ENCODE measurements at regions not wholly inside any gene's neighbourhood (a gene's known extent, or its start where the extent isn't known, plus 50 kb on each side); places are given as distances from the start of the nearest gene placed in this dataset.
A peak's percentile ranks its signal among the peaks of the same experiment; 100 is the strongest.

DNA sequence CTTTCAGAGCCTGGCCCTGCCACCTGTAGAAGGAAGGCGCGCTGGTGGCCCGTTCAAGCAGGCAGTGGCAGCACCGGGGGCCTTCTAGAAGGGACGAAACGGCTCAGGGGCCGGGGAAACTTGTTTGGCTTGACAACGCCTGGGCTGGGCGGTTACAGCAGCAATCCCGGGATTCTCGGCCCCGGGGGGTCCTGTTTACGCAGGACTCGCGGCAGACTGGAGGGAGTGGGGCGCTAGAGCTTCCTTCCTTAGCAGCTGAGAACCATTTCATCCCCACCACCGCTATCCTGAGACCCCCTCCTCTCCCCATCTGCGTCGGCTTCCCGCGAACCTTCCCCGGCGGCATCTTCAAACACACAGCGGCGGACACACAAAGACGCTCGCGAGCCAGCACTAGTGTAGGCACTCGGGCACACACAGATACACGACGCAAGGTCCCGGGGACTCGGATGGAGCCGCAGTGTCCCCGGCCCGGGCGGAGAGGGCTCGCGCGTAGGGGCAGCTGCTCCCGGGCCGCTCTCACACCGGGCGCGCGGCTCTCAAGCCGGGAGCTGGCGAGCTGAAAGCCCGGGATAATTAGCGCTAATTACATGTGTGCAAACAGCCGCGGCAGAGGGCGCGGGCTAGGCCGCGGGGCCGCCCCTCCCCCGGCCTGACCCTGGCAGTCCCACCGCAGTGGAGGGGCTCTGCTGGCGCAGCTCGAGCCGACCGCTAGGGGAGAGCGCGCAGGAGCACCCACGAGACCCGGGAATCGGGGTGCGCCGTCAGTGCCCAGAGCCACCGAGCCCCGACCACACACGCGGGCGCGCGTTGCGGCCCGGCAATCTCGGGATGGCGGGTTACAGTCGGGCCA lies 271.4 kb downstream of the FOXD2 start:
- DNase-seq: peak; percentile 13

DNA sequence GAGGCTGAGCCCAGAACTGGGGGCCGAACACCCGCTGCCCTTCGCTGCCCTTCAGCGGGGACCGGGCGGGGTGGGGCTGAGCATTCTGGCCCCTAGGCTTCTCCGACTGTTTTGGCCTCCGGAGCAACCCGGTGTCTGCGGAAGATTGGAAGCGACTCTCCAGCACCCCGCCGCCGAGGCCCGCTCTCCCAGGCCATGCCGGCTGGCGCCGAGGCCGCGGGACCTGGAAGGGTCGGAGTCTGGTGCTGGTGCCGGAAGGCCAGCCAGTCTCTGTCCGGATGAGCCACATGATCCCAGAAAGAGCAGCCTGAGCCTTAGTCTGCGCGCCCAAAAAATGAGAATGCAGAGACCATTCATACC lies 272.0 kb downstream of the FOXD2 start:
- no peak for DNase-seq

DNA sequence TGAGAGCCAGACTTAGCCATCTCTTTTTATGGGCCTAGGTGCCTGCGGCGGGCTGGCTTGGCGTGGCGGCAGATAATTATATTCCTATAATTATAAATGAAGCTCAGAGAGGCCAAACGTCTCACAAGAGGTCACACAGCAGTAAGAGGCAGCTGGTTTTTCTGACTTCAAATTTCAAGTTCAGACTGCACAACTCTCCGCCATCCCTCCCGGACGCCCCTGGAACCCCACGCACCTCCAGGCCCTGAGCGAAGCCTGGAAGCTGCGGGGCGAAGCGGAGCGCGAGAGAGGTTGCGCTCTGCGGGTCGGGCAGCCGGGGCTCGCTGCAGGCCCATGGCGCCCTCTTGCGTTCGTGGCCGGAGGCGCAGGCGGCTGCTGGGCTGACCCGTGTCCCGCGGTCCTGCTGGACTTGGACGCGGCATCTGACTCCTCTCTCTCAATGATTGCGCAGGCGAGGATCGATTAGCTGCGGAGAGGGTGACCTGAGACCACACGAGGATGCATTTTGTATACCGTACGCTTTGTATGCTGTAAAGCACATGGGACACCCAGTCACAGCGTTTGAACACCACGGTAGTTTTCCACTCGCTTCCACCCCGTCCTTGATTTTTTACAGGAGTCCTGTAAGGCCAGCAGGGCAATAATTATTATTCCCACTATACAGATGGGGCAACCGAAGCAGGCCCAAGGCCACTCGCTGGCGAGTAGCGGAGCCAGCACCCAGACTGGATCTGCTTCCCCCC lies 272.7 kb downstream of the FOXD2 start:
- peak; percentile 63 for DNase-seq

Data from hematopoietic multipotent progenitor cell treated with erythropoietin and hydrocortisone succinate and interleukin-3 and kit ligand, for 6 days (in vitro differentiated cells).